Endothelial cell of umbilical vein (primary cell): ENCODE measurements at regions not wholly inside any gene's neighbourhood (a gene's known extent, or its start where the extent isn't known, plus 50 kb on each side); places are given as distances from the start of the nearest gene placed in this dataset.

Source experiments
- BruUV-seq: library from RNA; stranded (reverse); fragments of 400-500 nt; replicated peaks from 2 replicates; lab custom pipeline; 2021; lab: Mats Ljungman, UMichigan
- CTCF ChIA-PET: fragments of 300-600, 350-600 bp; sonication (Branson Sonifier 250); formaldehyde crosslinking; loops from one replicate; lab custom pipeline; 2021; ENCODE audit warnings: antibody characterized with exemption, inconsistent platforms; lab: Charles Lee
- POLR2A ChIA-PET: fragments of 300-600, 350-600 bp; sonication (Branson Sonifier 250); formaldehyde crosslinking; loops from one replicate; lab custom pipeline; 2021; ENCODE audit warnings: antibody characterized with exemption, inconsistent platforms; lab: Charles Lee
- DNase-seq: peaks from one replicate; pipeline ENCODE4 v3.0.0-alpha.2; 2011; ENCODE audit warnings: low read depth, low spot score
- FAIRE-seq: peaks from 2 replicates; lab custom pipeline; 2011; peaks lifted over from hg19 to GRCh38; lab: Jason Lieb, UNC
- H2AFZ ChIP-seq: 2 replicates; pipeline ENCODE4 v1.6.0; 2012; ENCODE audit warnings: low read depth, low read length, control low read depth, inconsistent platforms
- H3K27ac ChIP-seq: 2 replicates; pipeline ENCODE4 v1.5.1; 2011; ENCODE audit warnings: low read depth, mild to moderate bottlenecking, control low read depth, low read length, moderate library complexity; ENCODE audit not compliant: insufficient read depth
- H3K27me3 ChIP-seq, 2 experiments: 2 replicates each; pipeline versions ENCODE4 v1.6.0 to v1.6.1; 2011; ENCODE audit warnings: low read length in 2 of 2, mixed read lengths in 1 of 2; ENCODE audit not compliant: control insufficient read depth in 2 of 2, insufficient read depth in 2 of 2
- H3K36me3 ChIP-seq, 2 experiments: 2 replicates in 1 of 2; 3 replicates in 1 of 2; pipeline ENCODE4 v1.5.1; 2011; ENCODE audit warnings: low read length in 2 of 2, mild to moderate bottlenecking in 1 of 2, moderate library complexity in 1 of 2; ENCODE audit not compliant: control insufficient read depth in 2 of 2, insufficient read depth in 2 of 2; ENCODE audit errors: extremely low read depth in 1 of 2
- H3K4me1 ChIP-seq: 3 replicates; pipeline ENCODE4 v1.5.1; 2011; ENCODE audit warnings: mild to moderate bottlenecking, low read length; ENCODE audit not compliant: control insufficient read depth, insufficient read depth; ENCODE audit errors: extremely low read depth
- H3K4me2 ChIP-seq: 2 replicates; pipeline ENCODE4 v1.6.1; 2011; ENCODE audit warnings: low read length, control low read depth, mixed read lengths; ENCODE audit not compliant: insufficient read depth
- H3K4me3 ChIP-seq, 3 experiments: fragments of 200-600 bp in 1 of 3; sonication (generic), shearing (Covaris generic) in 1 of 3; replicated peaks in 1 of 3; 2 replicates each; pipeline ENCODE4 v1.5.1; 2011 to 2016; ENCODE audit warnings: control low read depth in 3 of 3, low read length in 3 of 3, mild to moderate bottlenecking in 2 of 3, inconsistent platforms in 1 of 3, low read depth in 1 of 3, moderate library complexity in 1 of 3; ENCODE audit not compliant: insufficient read depth in 1 of 3
- H3K79me2 ChIP-seq: 2 replicates; pipeline ENCODE4 v1.6.0; 2012; ENCODE audit warnings: low read length, inconsistent platforms; ENCODE audit not compliant: control insufficient read depth, insufficient read depth
- H3K9ac ChIP-seq: replicated peaks from 2 replicates; pipeline ENCODE3; 2011; ENCODE audit warnings: low read length, control low read depth; ENCODE audit not compliant: insufficient read depth; ENCODE audit errors: extremely low read depth
- H3K9me1 ChIP-seq: replicated peaks from 3 replicates; pipeline ENCODE4 v1.6.0; 2011; ENCODE audit warnings: mild to moderate bottlenecking, low read length; ENCODE audit not compliant: control insufficient read depth, insufficient read depth; ENCODE audit errors: extremely low read depth
- H3K9me3 ChIP-seq: replicated peaks from 2 replicates; pipeline ENCODE4 v1.5.1; 2012; ENCODE audit warnings: low read length, inconsistent platforms; ENCODE audit not compliant: control insufficient read depth, insufficient read depth
- H4K20me1 ChIP-seq: replicated peaks from 2 replicates; pipeline ENCODE3; 2011; ENCODE audit warnings: mild to moderate bottlenecking, low read length; ENCODE audit not compliant: control insufficient read depth, insufficient read depth; ENCODE audit errors: extremely low read depth
- EZH2 ChIP-seq: IDR thresholded peaks from 2 replicates; pipeline ENCODE4 v1.6.1; 2012; ENCODE audit warnings: borderline replicate concordance, low read depth, mild to moderate bottlenecking, moderate library complexity, low read length, inconsistent platforms; ENCODE audit not compliant: severe bottlenecking
- FOS ChIP-seq: IDR thresholded peaks from 2 replicates; pipeline ENCODE4 v1.6.1; 2011; ENCODE audit warnings: mild to moderate bottlenecking, low read length, moderate library complexity, borderline replicate concordance; ENCODE audit not compliant: insufficient read depth
- GATA2 ChIP-seq: IDR thresholded peaks from 2 replicates; pipeline ENCODE4 v1.7.0; 2011; ENCODE audit warnings: low read depth, mild to moderate bottlenecking, moderate library complexity, mixed read lengths, low read length; ENCODE audit not compliant: insufficient read length, insufficient read depth
- MAX ChIP-seq: IDR thresholded peaks from 2 replicates; pipeline ENCODE4 v1.6.1; 2011; ENCODE audit not compliant: insufficient read depth, insufficient read length
- MYC ChIP-seq: IDR thresholded peaks from one replicate; pipeline ENCODE4 v1.6.1; 2011; ENCODE audit warnings: mild to moderate bottlenecking, low read depth, low read length
- POLR2A ChIP-seq: IDR thresholded peaks from 2 replicates; pipeline ENCODE4 v1.6.1; 2012; ENCODE audit warnings: low read depth, mild to moderate bottlenecking, control low read depth, low read length
- dilution Hi-C: fragments of 300-500 bp; cut with MboI; formaldehyde crosslinking; loops from one replicate; pipeline ENCODE4 v1.15.0; 2019; ENCODE audit warnings: low sequenced_read_pairs; ENCODE audit not compliant: extremely low pct_ligation_motif_present
- intact Hi-C: fragments of 100-400 bp; cut with micrococcal nuclease; formaldehyde crosslinking; loops from one replicate; pipeline ENCODE4 v1.10.0; 2022
- TF ChIP-seq, protein P1 (sequence below), 2 donors: IDR thresholded peaks; 1 replicate in 1 of 2; 2 replicates in 1 of 2; pipeline ENCODE4 v1.5.1; 2011; ENCODE audit warnings: low read length in 2 of 2, mild to moderate bottlenecking in 2 of 2, moderate library complexity in 2 of 2, control low read depth in 1 of 2, inconsistent platforms in 1 of 2, low read depth in 1 of 2; ENCODE audit not compliant: insufficient read depth in 1 of 2; ENCODE audit errors: extremely low read depth in 1 of 2

DNA sequence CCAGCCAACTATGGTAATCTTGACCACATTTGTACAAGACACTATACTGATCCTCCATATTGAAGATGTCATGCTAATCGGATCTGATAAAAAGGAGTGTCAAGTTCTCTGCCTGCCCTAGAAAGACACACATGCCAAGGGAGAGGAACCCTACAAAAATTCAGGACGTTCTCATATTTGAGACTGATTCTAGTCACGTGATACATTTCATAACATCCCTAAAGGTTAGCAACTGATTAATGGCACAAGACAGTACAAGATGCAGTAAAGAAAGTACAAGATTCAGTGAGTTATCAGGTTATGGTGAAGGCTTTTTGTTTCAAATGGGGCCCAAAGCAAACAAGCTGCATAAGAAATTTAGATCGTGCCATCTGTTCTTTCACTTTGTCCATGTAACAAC lies 190.7 kb upstream of the MOCS1 start:
- Histone ChIP-seq H3K4me2 (no peak overlapping the region), H2AFZ (no peak overlapping the region), H4K20me1 (no peaks in the 10 kb centered on the region), H3K4me3 (no peak overlapping the region), H3K9me1 (no peaks in the 10 kb centered on the region), H3K27ac (no peak overlapping the region), H3K4me1 (no peaks in the 10 kb centered on the region), H3K9ac (no peak overlapping the region), H3K27me3 (no peaks in the 10 kb centered on the region), H3K9me3 (peaks cover 5% of the 10 kb centered on the region), H3K36me3 (no peaks in the 10 kb centered on the region), H3K79me2 (no peaks in the 10 kb centered on the region)
- DNase-seq = no peak
- ChIA-PET CTCF (no interaction called here), POLR2A (no interaction called here)
- dilution Hi-C loops (no loop called here), intact Hi-C loops (no loop called here)
- FAIRE-seq = no peak
- TF ChIP-seq MYC (no peak), EZH2 (no peak), POLR2A (no peak)
- BruUV-seq = no TSS peak

- H3K9me1 ChIP-seq = no peaks in the 10 kb centered on the region
- no peak overlapping the region for H3K9ac ChIP-seq
- TF ChIP-seq FOS (no peak), MYC (no peak), MAX (no peak), POLR2A (no peak), GATA2 (no peak)
- TF ChIP-seq, protein P1, sequence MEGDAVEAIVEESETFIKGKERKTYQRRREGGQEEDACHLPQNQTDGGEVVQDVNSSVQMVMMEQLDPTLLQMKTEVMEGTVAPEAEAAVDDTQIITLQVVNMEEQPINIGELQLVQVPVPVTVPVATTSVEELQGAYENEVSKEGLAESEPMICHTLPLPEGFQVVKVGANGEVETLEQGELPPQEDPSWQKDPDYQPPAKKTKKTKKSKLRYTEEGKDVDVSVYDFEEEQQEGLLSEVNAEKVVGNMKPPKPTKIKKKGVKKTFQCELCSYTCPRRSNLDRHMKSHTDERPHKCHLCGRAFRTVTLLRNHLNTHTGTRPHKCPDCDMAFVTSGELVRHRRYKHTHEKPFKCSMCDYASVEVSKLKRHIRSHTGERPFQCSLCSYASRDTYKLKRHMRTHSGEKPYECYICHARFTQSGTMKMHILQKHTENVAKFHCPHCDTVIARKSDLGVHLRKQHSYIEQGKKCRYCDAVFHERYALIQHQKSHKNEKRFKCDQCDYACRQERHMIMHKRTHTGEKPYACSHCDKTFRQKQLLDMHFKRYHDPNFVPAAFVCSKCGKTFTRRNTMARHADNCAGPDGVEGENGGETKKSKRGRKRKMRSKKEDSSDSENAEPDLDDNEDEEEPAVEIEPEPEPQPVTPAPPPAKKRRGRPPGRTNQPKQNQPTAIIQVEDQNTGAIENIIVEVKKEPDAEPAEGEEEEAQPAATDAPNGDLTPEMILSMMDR (IDR thresholded peaks at IDR 0.05; ENCODE audit: extremely low read depth in 1 of 2, insufficient read depth in 1 of 2, low read depth in 1 of 2, low read length in 2 of 2) = no peak
- intact Hi-C loops (no loop called here), dilution Hi-C loops (no loop called here)
- no peaks in the 10 kb centered on the region for H4K20me1 ChIP-seq
- ChIA-PET CTCF (no interaction called here), POLR2A (no interaction called here)
- no peak overlapping the region for H2AFZ ChIP-seq
- H3K4me1 ChIP-seq = no peaks in the 10 kb centered on the region
- no peaks in the 10 kb centered on the region for H3K36me3 ChIP-seq
- no peak for DNase-seq
- no peaks in the 10 kb centered on the region for H3K27me3 ChIP-seq
- no peak for FAIRE-seq
- H3K4me2 ChIP-seq = no peak overlapping the region
- H3K9me3 ChIP-seq = peaks cover 3% of the 10 kb centered on the region
- no peak overlapping the region for H3K27ac ChIP-seq
- no peaks in the 10 kb centered on the region for H3K79me2 ChIP-seq
- no TSS peak for BruUV-seq
- no peak overlapping the region for H3K4me3 ChIP-seq
These were observed 182.6 kb upstream of the MOCS1 start for GRCh38 chr6:40116832-40117231.
